GM18517 (cell line): ENCODE measurements at regions not wholly inside any gene's neighbourhood (a gene's known extent, or its start where the extent isn't known, plus 50 kb on each side); places are given as distances from the start of the nearest gene placed in this dataset.
A peak's percentile ranks its signal among the peaks of the same experiment; 100 is the strongest.

ENCODE experiments used
- ATAC-seq: cut with Tn5 transposase; IDR thresholded peaks from one replicate; pipeline ENCODE4 v1.9.1; 2021; ENCODE audit warnings: mild to moderate bottlenecking, moderate library complexity; ENCODE audit not compliant: unreplicated experiment

- no peak for ATAC-seq
Observed at GRCh38 chr4:15130441-15130840, 128.2 kb downstream of the CPEB2 start.

- no peak for ATAC-seq
Observed at GRCh38 chr4:15131551-15131950, 129.3 kb downstream of the CPEB2 start.

GRCh38 chr4:15132739-15133138 is 130.5 kb downstream of the CPEB2 start:
- ATAC-seq = no peak

- ATAC-seq = no peak
Observed at GRCh38 chr4:15139599-15139998, 137.3 kb downstream of the CPEB2 start.

- no peak for ATAC-seq
Observed at GRCh38 chr4:15142201-15142600, 139.9 kb downstream of the CPEB2 start.

GRCh38 chr4:15143551-15143950 is 141.3 kb downstream of the CPEB2 start:
- no peak for ATAC-seq

- no peak for ATAC-seq
Observed at GRCh38 chr4:15144249-15144966, 142.1 kb downstream of the CPEB2 start.

GRCh38 chr4:15144967-15145295 is 142.7 kb downstream of the CPEB2 start:
- no peak for ATAC-seq

GRCh38 chr4:15145709-15146108 is 143.4 kb downstream of the CPEB2 start:
- no peak for ATAC-seq

GRCh38 chr4:15147714-15148113 is 145.4 kb downstream of the CPEB2 start:
- ATAC-seq = no peak

- no peak for ATAC-seq
Observed at GRCh38 chr4:15148199-15148598, 145.9 kb downstream of the CPEB2 start.

GRCh38 chr4:15148691-15149090 is 146.4 kb downstream of the CPEB2 start:
- ATAC-seq = no peak

GRCh38 chr4:15149234-15149838 is 147.1 kb downstream of the CPEB2 start:
- ATAC-seq = peak; percentile 84

- peak; percentile 81 for ATAC-seq
Observed at GRCh38 chr4:15149839-15150592, 147.7 kb downstream of the CPEB2 start.

GRCh38 chr4:15150631-15151030 is 148.3 kb downstream of the CPEB2 start:
- ATAC-seq = no peak

- ATAC-seq = no peak
Observed at GRCh38 chr4:15151033-15151432, 148.8 kb downstream of the CPEB2 start.

- ATAC-seq = no peak
Observed at GRCh38 chr4:15153662-15154061, 151.4 kb downstream of the CPEB2 start.

- ATAC-seq = no peak
Observed at GRCh38 chr4:15158406-15159091, 156.3 kb downstream of the CPEB2 start.

- ATAC-seq = no peak
Observed at GRCh38 chr4:15159477-15160019, 157.3 kb downstream of the CPEB2 start.

- no peak for ATAC-seq
Observed at GRCh38 chr4:15161439-15161838, 159.2 kb downstream of the CPEB2 start.

- no peak for ATAC-seq
Observed at GRCh38 chr4:15162046-15162445, 159.8 kb downstream of the CPEB2 start.
